ENCODE measurements at regions not wholly inside any gene's neighbourhood (a gene's known extent, or its start where the extent isn't known, plus 50 kb on each side); places are given as distances from the start of the nearest gene placed in this dataset.
A peak's percentile ranks its signal among the peaks of the same experiment; 100 is the strongest.

DNA sequence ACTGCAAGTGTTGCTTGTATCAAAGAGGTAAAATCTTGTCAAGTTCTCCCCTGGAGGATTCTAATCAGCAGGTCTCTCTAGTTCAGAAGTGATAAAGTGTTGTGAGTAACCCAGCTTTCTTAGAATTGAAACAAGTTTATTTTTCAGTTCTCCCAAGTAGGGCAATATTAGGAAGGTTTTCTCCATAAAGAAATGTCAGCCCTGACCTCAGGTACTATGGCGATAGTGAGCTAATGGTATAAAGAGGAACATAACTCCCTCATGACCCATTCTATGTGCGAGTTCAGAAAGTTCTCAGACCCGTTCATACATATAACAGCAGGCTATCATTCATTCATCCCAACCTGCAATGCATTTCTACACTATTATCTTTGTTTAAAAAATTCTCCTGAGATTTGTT is 421.1 kb upstream of the SETBP1 start:
- DNase-seq (ENCODE audit: low read depth in 2 of 3, low spot score in 2 of 3): no peak

DNA sequence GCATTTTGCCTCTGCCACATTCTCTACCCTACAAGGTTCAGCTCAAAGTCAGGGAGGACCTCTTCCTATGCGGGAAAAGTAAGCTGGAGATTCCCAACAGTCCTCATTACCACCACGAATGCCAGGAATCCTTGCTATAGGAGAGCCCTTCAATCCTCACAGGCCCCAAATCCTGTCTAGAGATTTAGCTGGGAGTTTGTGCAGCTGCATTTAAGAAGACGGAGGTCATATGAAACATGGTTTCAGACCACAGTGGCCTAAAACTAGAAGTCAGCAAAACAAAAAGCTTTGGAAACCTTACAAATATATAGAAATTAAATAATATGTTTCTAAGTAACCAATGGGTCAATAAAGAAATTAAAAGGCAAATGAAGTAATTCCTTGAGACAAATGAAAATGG is 415.3 kb upstream of the SETBP1 start:
- DNase-seq (ENCODE audit: low read depth in 2 of 3, low spot score in 2 of 3): no peak

DNA sequence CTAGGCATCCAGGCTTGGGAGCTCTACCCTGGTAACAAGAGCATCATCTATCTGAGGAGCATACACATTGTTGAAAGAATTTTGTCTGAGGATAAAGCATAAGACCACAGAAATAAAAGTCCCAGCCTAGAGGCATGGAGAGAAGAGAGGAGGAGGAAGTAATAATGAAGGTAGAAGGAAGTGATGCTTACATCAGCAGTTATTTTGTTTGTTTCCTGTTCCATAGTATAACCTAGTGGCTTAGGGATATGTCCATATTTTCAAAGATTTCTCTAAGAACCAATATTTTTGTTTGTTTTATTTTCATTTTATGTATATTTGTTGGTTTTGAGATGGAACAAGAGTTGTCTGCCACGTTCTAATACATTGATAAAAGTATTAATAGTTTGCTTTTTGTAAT is 407.4 kb upstream of the SETBP1 start:
- DNase-seq (ENCODE audit: low read depth in 2 of 3, low spot score in 2 of 3): no peak

DNA sequence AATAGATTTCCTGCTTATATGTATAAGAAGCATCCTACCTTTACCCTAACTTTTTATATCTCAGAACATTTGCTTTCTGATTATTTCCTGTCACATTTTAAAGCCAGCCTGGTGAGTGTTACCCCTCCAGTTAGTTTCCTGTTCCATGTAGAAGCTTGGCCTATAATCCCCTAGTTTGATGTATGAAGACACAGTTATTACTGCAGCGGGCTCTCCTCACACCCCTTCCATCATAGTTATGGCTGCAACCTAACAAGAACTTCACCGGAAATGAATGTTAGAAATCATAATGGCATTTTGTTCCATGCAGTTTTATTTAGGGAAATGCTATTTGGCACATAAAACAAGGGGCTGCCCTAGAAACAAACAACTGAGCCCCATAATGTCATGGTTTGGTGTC is 400.2 kb upstream of the SETBP1 start:
- no peak for DNase-seq (ENCODE audit: low read depth in 2 of 3, low spot score in 2 of 3)

DNA sequence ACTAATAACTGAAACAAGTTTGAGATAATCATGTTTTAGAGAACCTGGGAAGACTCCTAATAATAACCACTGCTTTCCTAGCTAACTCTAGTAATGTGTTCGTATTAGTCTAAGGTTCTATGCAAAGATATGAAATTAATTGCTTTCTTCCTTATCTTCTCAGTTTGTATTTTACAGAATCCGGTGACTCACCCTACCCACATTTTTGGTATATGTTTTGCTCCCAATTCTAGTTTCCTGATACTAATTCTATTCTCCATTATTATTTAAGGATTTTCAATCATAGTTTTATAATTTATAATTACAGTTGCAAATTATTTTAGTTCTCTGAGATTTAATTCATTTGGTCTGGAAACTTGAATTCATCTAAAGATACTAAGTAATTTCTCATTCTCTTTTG is 394.6 kb upstream of the SETBP1 start:
- DNase-seq (ENCODE audit: low read depth in 2 of 3, low spot score in 2 of 3): no peak

DNA sequence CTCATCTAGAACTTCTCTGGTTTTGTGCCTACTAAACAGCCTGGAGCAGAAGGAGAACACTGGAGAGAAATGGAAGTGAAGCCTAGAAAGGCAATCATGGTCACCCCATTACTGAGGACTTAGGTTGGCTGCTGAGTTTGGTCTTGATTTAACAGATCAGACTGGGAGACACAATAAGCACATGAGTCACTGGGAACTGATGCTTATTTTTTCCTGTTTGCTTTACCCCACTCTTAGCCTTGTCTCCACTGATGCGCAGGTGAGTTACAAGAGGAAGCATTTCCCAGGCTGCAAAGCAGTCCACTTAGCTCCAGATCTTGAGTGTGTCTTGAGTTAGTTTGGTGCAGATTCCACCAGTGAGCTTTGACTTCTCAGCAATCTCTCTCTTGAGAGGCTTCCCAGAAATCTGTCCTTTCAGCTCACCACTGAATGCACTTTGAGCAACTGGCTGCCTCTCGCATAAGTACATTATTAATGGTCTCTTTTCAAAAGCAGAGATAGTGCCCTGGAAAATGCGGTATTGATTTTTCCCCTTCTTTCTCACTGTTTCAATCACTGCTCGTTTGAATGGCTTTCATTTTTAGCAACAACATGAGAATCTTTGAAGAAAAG is 390.2 kb upstream of the SETBP1 start:
- no peak for DNase-seq (ENCODE audit: low read depth in 2 of 3, low spot score in 2 of 3)

DNA sequence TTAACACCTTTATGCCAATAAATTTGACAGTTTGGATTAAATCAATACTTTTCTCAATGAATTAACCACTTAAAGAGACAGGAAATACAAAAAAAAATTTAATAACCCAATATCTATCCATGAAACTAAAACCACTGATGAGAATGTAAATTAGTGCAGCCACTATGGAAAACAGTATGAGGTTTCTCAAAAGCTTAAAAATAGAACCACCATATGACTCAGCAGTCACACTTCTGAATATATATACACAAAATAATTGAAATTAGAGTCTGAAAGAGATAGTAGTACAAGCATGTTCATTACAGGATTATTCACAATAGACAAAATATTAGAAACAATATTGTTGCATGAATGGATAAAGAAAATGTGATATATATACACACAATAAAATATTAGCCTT is 382.1 kb upstream of the SETBP1 start:
- DNase-seq (ENCODE audit: low read depth in 2 of 3, low spot score in 2 of 3): no peak

DNA sequence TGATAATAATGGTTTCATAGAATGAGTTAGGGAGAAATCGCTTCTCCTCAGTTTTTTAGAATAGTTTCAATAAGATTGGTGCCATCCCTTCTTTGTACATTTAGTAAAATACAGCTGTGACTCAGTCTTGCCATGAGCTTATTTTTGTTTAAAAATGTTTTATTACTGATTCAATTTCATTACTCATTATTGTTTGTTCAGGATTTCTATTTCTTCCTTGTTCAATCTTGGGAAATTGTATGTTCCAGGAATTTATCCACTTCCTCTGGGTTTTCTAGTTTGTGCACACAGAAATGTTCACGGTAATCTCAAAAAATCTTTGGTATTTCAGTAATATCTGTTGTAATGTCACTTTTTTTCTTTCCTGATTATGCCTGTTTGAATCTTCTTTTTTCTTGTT is 371.5 kb upstream of the SETBP1 start:
- DNase-seq (ENCODE audit: low read depth in 2 of 3, low spot score in 2 of 3): no peak

DNA sequence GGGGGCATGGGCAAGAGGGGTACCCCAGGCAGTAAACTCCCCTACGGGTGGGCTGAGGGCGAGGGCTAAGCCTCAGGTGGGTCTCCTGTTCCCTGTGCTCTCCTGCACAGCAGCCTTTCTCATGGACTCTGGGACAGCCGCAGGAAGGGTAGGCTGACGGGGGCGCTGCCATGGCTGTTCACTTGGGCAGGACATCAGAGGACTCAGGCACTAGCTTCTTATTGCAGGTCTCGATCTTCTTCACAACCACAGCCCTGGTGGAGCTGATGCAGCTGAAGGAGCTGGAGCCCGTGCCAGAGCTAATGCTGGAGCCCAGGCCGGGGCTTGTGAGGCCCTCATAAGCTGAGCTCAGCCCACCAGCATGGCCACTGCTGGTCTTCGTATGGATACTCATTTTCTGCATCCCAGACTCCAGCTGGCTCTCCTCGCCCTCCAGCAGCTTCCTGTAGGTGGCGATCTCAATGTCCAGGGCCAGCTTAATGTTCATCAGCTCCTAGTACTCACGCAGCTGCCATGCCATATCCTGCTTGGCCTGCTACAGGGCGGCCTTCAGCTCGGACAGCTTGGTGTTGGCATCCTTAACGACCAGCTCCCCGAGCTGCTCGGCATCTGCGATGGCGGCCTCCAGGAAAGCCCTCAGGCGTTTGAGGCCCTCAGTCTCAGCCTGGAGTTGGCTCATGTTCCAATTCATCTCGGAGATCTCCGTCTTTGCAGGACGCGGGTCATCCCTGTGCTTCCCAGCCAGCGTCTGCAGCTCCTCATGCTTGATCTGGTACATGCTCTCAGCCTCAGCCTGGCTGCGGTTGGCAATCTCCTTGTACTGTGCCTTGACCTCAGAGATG is 359.8 kb upstream of the SETBP1 start:
- DNase-seq (ENCODE audit: low read depth in 2 of 3, low spot score in 2 of 3): no peak

DNA sequence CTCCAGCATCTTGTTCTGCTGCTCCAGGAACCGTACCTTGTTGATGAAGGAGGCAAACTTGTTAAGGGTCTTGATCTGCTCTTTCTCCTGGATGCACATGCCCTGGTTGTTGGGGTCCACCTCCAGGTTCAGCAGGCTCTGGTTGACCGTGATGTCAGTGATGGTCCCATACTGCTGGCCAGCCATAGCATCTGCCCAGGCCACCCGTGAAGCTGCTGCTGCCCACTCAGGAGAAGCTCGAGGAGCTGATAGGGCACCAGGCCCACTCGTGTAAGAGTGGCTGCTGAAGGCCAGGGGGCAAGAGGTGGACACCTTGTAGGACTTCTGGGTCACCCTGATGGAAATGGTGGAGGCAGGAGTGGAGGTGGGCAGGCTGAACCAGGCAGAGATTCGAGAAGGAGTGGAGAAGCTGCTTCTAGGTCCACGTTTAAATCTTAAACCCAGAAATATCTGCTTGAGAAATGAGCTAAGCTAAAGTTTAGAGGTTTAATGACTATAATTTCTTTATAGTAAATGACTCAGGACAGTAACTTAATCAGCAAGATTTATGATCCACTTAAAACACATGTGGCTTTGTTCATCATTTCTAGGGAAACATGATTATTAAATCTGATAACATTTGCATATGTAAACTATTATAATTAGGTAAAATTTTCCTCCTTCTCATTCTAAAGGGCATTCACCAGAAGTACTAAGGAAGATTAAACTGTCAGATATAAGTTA is 358.7 kb upstream of the SETBP1 start:
- DNase-seq (ENCODE audit: low read depth in 2 of 3, low spot score in 2 of 3): no peak

DNA sequence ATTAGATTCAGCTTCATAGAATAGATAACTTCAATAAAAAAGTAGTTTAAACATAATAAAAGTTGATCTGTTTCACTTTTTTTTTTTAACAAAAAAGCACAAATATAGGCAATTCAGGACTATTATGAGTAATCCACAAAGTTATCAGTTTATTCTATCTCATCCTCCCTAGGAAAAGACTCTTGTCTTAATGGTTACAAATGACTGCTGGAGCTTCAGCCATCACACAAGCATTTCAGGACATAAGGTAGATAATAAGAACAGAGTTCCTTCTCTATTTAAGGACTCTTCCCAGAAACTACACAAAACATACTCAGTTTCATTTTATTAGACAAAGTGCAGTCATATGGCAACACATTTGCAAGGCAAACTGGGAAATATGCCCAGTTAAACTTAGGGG is 357.6 kb upstream of the SETBP1 start:
- DNase-seq (ENCODE audit: low read depth in 2 of 3, low spot score in 2 of 3): no peak

DNA sequence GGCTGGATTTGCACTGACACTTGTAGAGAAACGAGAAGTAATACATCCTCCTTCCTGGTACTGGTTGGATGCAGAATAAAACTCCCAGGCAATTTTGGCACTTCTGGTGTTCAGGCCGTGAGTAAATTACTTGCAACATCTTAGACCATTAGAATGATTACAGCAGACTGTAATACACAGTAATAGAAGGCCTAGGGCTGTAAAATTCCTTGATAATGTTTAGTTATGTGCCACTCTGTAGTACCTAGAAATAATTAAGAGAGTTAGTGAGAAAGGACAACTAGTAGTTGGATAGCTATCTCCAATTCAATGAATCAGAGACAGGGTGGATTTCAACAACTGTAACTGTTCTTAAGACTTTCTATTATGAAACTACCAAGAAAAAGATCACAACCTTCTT is 356.3 kb upstream of the SETBP1 start:
- DNase-seq (ENCODE audit: low read depth in 2 of 3, low spot score in 2 of 3): no peak

DNA sequence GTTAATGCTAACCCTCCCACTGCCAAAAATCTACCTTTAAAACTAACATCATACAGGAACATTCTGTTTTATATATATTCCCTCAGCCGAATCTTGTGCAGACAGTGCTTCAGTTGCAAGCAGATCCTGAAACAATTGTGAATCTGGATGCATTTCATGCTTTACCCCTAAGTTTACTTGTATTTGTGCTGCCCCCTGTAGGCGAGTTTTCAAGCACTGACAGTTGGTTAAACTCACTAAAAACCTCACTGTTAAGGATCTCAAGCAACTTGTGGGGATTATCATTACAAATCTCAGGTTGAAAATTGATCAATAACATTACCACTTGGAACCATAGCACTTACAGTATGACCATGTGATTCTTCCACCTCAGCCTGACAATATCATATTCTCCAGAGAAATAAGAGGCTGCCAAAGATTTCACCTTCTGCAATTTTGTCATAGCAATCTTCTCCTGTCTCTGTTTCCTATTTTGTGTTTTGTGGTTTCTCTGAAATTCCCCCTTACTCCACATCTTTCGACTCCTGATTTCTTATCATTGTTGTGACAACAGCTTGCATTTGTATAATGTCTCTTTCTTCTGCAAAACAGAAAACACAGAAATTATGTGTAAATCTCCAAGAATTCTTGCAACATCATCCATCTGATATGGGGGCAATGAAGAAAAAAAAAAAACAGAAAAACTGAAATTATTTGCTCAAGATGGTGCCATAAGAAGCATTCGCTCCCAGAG is 354.6 kb upstream of the SETBP1 start:
- DNase-seq (ENCODE audit: low read depth in 2 of 3, low spot score in 2 of 3): peak in 2 of 3 donors; percentile 33 to 57

DNA sequence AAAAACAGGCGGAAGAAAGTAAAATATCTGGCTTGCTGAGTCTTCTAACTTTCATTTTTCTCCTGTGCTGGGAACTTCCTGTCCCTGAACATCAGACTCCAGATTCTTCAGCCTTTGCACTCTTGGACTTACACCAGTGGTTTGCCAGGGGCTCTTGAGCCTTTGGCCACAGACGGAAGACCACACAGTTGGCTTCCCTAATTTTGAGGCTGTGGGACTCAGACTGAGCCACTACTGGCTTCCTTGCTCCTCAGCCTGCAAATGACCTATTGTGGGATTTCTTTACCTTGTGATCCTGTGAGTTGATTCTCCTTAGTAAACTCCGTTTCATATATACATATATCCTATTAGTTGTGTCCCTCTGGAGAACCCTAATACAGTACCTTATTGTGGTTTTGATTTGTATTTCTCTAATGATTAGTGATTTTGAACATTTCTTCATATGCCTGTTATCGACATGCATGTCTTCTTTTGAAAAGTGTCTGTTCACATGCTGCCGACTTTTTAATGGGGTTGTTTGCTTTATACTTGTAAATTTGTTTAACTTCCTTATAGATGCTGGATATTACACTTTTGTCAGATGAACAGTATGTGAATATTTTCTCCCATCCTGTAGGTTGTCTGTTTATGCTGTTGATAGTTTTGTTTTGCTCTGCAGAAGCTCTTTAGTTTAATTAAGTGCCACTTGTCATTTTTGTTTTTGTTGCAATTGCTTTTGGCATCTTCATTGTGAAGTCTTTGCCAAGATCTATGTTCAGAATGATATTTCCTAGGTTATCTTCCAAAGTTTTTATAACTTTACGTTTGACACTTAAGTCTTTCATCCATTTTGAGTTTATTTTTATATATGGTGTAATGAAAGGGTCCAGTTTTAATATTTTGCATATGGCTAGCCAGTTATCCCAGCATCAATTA is 348.8 kb upstream of the SETBP1 start:
- DNase-seq (ENCODE audit: low read depth in 2 of 3, low spot score in 2 of 3): no peak

DNA sequence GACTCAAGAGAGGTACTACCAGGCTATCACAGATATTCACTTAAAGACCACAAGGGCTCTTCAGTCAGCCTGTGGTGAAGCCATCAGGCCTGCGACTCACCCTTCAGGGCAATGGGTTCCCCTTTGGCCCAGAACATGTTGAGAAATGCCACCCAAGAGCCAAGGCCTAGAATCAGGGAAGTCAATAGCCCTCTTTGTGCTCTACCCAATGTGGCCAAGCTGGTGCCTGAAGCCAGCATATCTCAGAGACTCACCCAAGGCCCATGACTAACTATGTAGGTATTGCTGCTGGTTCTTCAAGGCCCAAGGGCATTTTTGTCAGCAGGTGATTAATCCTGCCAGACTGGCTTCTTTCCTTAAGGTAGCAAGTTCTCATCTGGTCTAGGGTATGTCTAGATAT is 338.9 kb upstream of the SETBP1 start:
- DNase-seq (ENCODE audit: low read depth in 2 of 3, low spot score in 2 of 3): no peak

DNA sequence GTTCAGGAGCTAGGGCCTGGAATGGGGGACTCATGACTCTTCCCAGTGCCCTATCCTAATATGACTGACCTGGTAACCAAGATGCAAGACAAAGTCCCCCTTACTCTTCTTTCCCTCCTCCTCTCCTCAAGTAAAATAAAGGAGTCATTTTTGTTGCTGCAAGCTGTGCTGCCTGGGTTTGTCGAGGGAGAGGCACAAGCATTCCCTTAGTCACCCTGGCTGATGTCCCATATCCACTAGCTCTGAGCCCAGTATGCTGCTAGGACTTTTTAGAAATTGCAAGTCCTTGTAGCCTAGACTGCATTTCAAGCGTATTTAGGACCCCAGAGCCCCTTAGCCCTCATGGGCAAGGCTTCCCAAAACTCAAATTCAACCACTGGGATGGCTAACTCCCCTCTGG is 338.5 kb upstream of the SETBP1 start:
- DNase-seq (ENCODE audit: low read depth in 2 of 3, low spot score in 2 of 3): no peak

DNA sequence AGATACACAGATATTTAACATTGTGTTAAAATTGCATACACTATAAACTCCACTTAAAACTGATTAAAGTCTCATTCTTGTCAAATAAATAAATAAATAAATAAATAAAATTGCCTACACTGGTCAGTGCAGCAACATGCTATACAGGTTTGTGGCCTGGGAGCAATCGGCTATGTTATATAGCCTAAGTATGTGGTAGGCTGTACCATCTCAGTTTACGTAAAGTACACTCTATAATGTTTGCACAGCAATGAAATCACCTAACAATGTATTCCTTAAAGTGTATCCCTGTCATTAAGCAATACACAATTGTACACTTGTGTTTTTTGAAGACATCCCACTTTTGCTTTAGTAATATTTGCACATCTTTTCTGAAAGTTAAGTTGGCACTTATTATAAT is 337.7 kb upstream of the SETBP1 start:
- no peak for DNase-seq (ENCODE audit: low read depth in 2 of 3, low spot score in 2 of 3)

DNA sequence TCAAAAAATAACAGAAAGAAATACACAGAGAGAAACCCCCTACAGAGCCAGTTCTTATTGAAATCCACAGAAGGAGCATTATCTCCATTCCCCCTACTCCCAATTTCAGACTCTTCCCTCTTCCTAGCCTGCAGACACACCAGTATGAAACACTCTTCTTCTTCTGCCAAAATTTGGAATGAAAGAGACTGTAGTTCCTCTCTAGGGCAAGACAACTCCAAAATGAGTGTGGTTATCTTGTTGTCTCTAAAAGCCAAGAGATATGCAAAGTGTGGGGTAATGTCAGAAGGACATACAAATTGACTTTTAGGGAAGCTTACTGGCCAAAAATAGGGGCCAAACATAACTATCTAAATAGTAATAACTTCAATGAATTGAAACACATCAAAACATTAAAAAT is 337.1 kb upstream of the SETBP1 start:
- no peak for DNase-seq (ENCODE audit: low read depth in 2 of 3, low spot score in 2 of 3)

DNA sequence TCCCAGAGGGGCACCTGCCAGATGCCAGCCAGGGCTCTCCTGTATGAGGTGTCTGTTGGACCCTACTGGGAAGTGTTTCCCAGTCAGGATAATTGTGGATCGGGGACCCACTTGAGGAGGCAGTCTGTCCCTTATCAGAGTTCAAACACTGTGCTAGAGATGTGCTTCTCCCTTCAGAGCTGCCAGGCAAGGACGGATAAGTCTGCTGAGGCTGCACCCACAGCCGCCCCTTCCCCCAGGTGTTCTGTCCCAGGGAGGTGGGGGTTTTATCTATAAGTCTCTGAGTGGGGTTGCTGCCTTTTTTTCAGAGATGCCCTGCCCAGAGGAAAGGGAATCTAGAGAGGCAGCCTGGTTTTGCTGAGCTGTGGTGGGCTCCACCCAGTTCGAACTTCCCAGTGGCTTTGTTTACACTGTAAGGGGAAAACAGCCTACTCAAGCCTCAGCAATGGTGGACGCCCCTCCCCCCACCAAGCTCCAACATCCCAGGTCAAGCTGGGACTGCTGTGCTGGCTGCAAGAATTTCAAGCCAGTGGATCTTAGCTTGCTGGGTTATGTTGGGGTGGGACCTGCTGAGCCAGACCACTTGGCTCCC is 324.0 kb upstream of the SETBP1 start:
- no peak for DNase-seq (ENCODE audit: low read depth in 2 of 3, low spot score in 2 of 3)

DNA sequence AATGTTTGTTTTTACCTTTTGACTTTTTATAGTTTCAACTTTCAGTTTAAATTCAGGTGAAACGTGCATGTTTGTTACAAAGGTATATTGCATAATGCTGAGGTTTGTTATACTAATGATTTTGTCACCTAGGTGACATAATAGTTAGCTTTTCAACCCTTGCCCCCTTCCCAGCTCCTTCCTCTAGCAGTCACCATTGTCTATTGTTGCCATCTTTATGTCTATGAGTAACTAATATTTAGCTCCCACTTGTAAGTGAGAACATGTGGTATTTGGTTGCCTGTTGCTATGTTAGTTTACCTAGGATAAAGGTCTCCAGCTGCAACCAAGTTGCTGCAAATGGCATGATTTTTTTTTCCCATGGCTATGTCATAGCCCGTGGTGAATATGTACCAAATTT is 322.3 kb upstream of the SETBP1 start:
- DNase-seq (ENCODE audit: low read depth in 2 of 3, low spot score in 2 of 3): no peak

All from hematopoietic multipotent progenitor cell (in vitro differentiated cells).